Nephron (organoid): ENCODE measurements at regions not wholly inside any gene's neighbourhood (a gene's known extent, or its start where the extent isn't known, plus 50 kb on each side); places are given as distances from the start of the nearest gene placed in this dataset.

Experiments
- H3K27ac Mint-ChIP-seq, 3 experiments: 2 replicates each; pipeline ENCODE4 v1.8.0; 2020; ENCODE audit warnings: mixed read lengths in 3 of 3, mild to moderate bottlenecking in 2 of 3, moderate library complexity in 1 of 3
- H3K27me3 Mint-ChIP-seq: 2 replicates; pipeline ENCODE4 v1.8.0; 2021; ENCODE audit warnings: low read depth, mild to moderate bottlenecking, moderate library complexity, mixed read lengths
- H3K36me3 Mint-ChIP-seq: 2 replicates; pipeline ENCODE4 v1.8.0; 2020; ENCODE audit warnings: low read depth, mixed read lengths
- H3K4me1 Mint-ChIP-seq: 2 replicates; pipeline ENCODE4 v1.8.0; 2020; ENCODE audit warnings: mixed read lengths
- H3K4me3 Mint-ChIP-seq, 3 experiments: 2 replicates each; pipeline ENCODE4 v1.8.0; 2020; ENCODE audit warnings: mild to moderate bottlenecking in 3 of 3, mixed read lengths in 3 of 3, moderate library complexity in 2 of 3
- H3K9me3 Mint-ChIP-seq: 2 replicates; pipeline ENCODE4 v1.8.0; 2020; ENCODE audit warnings: mixed read lengths
- TF ChIP-seq, protein P1 (sequence below), 3 experiments: fragments of 200-600 bp; sonication (generic); IDR thresholded peaks; one replicate each; pipeline ENCODE4 v1.5.0; 2021; ENCODE audit warnings: antibody characterized with exemption in 3 of 3; ENCODE audit not compliant: unreplicated experiment in 3 of 3

DNA sequence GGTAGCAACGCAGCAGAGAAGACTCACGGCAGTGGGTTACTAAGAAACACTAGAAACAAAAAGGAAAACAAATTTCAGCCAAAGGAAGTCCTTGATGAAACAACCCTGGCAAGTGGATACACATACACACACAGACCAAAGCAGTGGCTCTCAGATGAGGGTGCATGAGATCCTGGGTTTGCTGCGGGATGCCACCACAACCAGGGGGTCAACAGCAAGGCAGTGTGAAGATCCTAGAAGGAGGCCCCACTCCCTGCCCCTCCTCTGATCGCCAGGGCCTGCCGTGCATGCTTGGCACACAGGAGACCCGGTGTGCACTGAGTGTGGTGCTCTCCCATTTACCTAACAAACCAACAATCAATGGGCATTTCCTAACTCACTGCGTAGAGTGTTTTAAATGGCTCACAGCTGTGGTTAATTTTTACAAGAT is 252.3 kb upstream of the KLF14 start:
- H3K27ac Mint-ChIP-seq = no peak overlapping the region

DNA sequence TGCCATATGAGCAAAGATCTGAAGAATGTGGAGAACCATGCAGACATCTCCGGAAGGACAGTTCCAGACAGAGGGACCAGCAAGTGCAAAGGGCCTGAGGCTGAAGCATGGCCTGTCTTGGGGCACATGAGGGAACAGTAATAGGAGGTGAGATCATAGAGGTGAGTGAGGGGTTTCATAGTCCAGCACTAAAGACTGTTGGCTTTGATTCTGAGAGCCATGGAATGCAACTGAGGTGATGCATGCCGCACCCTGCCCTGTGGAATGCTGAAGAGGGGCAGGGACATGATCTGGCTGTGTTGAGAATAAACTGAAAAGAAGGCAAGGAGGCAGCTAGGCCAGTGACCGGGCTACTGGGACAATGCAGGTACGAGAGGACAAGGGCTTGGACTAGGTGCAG is 253.1 kb upstream of the KLF14 start:
- Mint-ChIP-seq H3K9me3 (no peaks in the 10 kb centered on the region), H3K27ac (no peak overlapping the region), H3K4me3 (no peak overlapping the region), H3K36me3 (no peaks in the 10 kb centered on the region), H3K4me1 (no peaks in the 10 kb centered on the region), H3K27me3 (peaks cover 9% of the 10 kb centered on the region)
- TF ChIP-seq, protein P1, sequence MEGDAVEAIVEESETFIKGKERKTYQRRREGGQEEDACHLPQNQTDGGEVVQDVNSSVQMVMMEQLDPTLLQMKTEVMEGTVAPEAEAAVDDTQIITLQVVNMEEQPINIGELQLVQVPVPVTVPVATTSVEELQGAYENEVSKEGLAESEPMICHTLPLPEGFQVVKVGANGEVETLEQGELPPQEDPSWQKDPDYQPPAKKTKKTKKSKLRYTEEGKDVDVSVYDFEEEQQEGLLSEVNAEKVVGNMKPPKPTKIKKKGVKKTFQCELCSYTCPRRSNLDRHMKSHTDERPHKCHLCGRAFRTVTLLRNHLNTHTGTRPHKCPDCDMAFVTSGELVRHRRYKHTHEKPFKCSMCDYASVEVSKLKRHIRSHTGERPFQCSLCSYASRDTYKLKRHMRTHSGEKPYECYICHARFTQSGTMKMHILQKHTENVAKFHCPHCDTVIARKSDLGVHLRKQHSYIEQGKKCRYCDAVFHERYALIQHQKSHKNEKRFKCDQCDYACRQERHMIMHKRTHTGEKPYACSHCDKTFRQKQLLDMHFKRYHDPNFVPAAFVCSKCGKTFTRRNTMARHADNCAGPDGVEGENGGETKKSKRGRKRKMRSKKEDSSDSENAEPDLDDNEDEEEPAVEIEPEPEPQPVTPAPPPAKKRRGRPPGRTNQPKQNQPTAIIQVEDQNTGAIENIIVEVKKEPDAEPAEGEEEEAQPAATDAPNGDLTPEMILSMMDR (IDR thresholded peaks at IDR 0.05; ENCODE audit: unreplicated experiment in 3 of 3) = no peak

More for the DNA sequence above, 252.3 kb upstream of the KLF14 start:
- Mint-ChIP-seq H3K4me1 (no peaks in the 10 kb centered on the region), H3K27me3 (peaks cover 3% of the 10 kb centered on the region), H3K9me3 (no peaks in the 10 kb centered on the region), H3K36me3 (no peaks in the 10 kb centered on the region), H3K4me3 (no peak overlapping the region)
- TF ChIP-seq, protein P1 (IDR thresholded peaks at IDR 0.05; ENCODE audit: unreplicated experiment in 3 of 3) = no peak

DNA sequence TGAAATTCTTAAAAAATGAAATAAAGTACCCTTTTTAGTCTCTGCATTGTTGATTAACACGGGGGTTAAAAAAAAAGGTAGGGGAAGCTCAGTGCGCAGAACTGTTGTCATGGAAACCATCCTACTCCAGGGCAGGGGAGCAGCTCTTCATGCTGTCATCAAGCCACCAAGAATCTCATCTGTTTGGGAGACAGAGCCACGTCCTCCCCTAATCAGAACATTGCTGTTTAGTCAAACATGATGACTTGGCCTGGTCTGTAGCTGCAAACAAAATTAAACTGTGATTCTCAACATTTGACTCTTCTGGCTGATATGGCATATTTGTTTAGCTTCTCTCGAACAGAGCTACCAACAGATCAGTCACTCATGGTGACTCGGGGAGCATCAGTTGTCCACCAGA is 254.4 kb upstream of the KLF14 start:
- H3K9me3 Mint-ChIP-seq = no peaks in the 10 kb centered on the region
- no peak overlapping the region for H3K27ac Mint-ChIP-seq
- no peaks in the 10 kb centered on the region for H3K36me3 Mint-ChIP-seq
- TF ChIP-seq, protein P1 (IDR thresholded peaks at IDR 0.05; ENCODE audit: unreplicated experiment in 3 of 3) = no peak
- H3K4me1 Mint-ChIP-seq = no peaks in the 10 kb centered on the region
- H3K27me3 Mint-ChIP-seq = peaks cover 9% of the 10 kb centered on the region
- H3K4me3 Mint-ChIP-seq = no peak overlapping the region

DNA sequence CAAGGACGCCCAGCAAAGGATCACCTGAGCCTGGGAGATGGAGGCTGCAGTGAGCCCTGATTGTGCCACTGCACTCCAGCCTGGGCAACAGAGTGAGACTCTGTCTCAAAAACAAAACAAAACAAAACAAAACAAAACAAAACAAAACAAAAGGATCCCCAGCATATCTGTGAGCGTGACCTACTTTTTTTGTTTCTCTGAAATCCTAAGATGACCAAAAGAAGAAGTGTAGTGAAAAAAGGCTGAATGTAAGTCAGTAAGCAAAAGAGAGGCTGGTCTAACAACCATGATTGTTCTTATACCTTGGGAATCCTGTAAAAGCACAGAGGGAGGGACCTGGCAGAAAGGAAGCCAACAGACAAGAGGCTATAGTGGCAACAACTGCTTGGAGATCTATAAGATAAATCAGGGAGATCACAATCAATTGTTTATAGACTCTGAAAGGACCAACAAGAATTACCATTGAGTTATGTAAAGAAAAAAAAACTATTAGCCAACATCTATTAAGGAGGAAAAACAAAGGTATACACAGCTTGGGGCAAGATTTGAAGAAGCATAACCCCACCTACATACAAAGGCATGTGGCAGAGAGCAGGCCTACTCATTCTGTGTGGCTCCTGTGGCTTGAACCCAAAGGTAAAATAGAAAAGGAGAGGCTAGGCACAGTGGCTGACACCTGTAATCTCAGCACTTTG is 255.2 kb upstream of the KLF14 start:
- Mint-ChIP-seq H3K9me3 (no peaks in the 10 kb centered on the region), H3K4me3 (no peak overlapping the region), H3K36me3 (no peaks in the 10 kb centered on the region), H3K4me1 (peaks cover 4% of the 10 kb centered on the region), H3K27me3 (peaks cover 9% of the 10 kb centered on the region), H3K27ac (no peak overlapping the region)
- TF ChIP-seq, protein P1 (IDR thresholded peaks at IDR 0.05; ENCODE audit: unreplicated experiment in 3 of 3) = no peak

DNA sequence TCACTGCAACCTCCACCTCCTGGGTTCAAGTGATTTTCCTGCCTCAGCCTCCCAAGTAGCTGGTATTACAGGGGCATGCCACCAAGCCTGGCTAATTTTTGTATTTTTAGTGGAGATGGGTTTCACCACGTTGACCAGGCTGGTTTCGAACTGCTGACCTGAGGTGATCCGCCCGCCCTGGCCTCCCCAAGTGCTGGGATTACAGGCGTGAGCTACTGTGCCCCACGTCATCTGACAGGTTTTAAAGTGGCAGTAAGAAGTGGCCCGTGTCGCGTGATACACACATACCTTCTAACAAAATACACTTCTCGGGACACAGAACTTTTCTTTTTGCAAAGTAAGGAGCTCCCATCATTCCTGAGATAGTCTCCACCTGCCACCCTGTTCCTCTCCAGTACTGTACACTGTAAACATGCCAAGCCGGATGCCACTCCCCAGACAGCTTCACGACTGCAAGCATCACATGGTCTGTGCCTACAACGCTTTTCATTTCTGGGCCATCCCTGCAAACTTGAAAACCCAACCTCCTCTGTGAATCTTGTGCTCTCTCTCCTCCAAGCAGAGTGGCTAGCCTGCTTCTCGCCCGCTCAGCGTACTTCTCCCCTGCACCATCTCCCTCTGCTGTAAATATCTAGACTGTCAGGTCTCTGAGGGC is 256.3 kb upstream of the KLF14 start:
- H3K4me3 Mint-ChIP-seq = no peak overlapping the region
- H3K27ac Mint-ChIP-seq = no peak overlapping the region
- H3K36me3 Mint-ChIP-seq = no peaks in the 10 kb centered on the region
- H3K27me3 Mint-ChIP-seq = peaks cover 9% of the 10 kb centered on the region
- TF ChIP-seq, protein P1 (IDR thresholded peaks at IDR 0.05; ENCODE audit: unreplicated experiment in 3 of 3) = no peak
- H3K9me3 Mint-ChIP-seq = no peaks in the 10 kb centered on the region
- peaks cover 14% of the 10 kb centered on the region for H3K4me1 Mint-ChIP-seq
